ENCODE measurements at regions not wholly inside any gene's neighbourhood (a gene's known extent, or its start where the extent isn't known, plus 50 kb on each side); places are given as distances from the start of the nearest gene placed in this dataset.

DNA sequence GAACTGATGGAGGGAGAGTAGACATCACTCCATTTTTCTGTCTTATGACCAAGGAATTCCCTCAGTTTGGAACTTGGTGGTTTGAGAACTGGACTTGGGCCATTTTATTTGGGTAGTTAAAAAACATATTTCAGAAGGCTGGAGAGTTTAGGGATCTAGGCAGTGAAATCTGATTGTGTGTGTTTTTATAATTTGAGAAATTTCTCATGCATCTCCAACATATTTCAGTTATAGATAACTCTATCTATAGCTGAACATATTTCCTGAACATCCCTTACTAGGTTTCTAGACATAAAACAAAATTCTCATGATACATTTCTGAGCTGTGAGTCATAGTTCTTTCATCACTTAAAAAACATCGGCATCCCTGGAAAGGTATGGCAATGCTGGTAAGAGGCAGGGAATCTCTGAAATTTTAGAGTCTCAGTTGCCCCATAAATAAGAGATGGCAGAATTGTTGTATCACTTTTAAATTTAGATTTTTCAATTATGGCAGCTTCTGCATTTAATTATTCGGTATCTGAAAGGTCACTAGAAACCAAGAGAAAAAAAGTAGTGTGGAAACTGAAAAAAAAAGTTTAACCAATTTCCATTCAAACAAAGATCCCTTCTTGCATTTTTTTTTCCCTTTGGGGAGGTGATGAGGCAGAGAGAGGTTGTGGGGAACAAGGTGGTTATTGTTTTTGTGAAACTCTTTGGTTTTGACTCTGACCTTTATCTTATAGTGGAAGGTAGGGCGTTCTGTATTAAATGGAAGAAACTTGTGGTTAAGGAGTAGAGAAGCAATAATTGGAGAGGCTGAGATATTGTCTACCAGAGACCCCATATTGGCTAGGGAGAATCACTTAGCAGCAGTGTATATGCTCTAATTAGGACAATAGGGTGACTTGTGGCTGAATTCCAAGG lies 102.9 kb downstream of the FASLG start:
- 94% methylated on average over 3 of the region's 3 CpGs for WGBS
- H3K36me3 ChIP-seq (ENCODE audit: control insufficient read depth in 2 of 2, insufficient read depth in 2 of 2, low read length in 1 of 2): no peaks in the 10 kb centered on the region
- H3K27me3 ChIP-seq (ENCODE audit: control insufficient read depth in 2 of 2, insufficient read depth in 1 of 2, low read length in 1 of 2): no peaks in the 10 kb centered on the region
- DNase-seq (ENCODE audit: low read depth in 6 of 9, low spot score in 9 of 9): no peak
- H3K27ac ChIP-seq (ENCODE audit: low read depth in 1 of 2, low read length in 1 of 2): no peak overlapping the region
- H3K4me1 ChIP-seq (ENCODE audit: control insufficient read depth in 2 of 2, insufficient read depth in 2 of 2, low read length in 2 of 2): no peaks in the 10 kb centered on the region
- H3K4me3 ChIP-seq (ENCODE audit: low read length in 2 of 2): no peak overlapping the region
- H3K9me3 ChIP-seq (ENCODE audit: control insufficient read depth in 2 of 2, insufficient read depth in 1 of 2, low read length in 1 of 2): no peaks in the 10 kb centered on the region

GRCh38 chr1:172763057-172763456 lies 104.2 kb downstream of the FASLG start:
- 94% methylated on average over 2 of the region's 2 CpGs for WGBS
- DNase-seq (ENCODE audit: low read depth in 6 of 9, low spot score in 9 of 9): no peak

DNA sequence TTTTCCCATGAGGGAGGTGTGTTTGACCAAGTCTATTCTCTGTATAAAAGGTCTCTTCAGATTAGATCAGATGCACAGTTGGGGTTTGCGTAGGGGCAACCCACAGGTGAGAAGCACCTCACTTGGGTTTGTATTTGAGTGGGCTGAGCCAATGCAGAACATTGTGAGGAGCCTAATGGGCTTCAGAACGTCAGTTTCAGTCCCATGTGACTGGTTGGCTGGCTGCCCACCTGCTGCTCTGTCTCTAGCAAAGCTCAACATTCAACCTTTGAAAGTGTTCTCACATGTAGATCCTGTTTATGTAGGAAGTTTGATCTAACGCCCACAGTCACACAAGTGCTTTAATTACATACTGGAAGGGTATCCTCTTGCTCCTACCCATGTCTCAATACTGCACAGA lies 105.5 kb downstream of the FASLG start:
- H3K4me3 ChIP-seq (ENCODE audit: low read length in 2 of 2): no peak overlapping the region
- H3K27ac ChIP-seq (ENCODE audit: low read depth in 1 of 2, low read length in 1 of 2): no peak overlapping the region
- no peaks in the 10 kb centered on the region for H3K9me3 ChIP-seq (ENCODE audit: control insufficient read depth in 2 of 2, insufficient read depth in 1 of 2, low read length in 1 of 2)
- DNase-seq (ENCODE audit: low read depth in 6 of 9, low spot score in 9 of 9): no peak
- no peaks in the 10 kb centered on the region for H3K36me3 ChIP-seq (ENCODE audit: control insufficient read depth in 2 of 2, insufficient read depth in 2 of 2, low read length in 1 of 2)
- H3K4me1 ChIP-seq (ENCODE audit: control insufficient read depth in 2 of 2, insufficient read depth in 2 of 2, low read length in 2 of 2): no peaks in the 10 kb centered on the region
- 58% methylated on average over 3 of the region's 3 CpGs for WGBS
- H3K27me3 ChIP-seq (ENCODE audit: control insufficient read depth in 2 of 2, insufficient read depth in 1 of 2, low read length in 1 of 2): no peaks in the 10 kb centered on the region

More at GRCh38 chr1:172763057-172763456, 104.2 kb downstream of the FASLG start:
- Histone ChIP-seq H3K27ac (ENCODE audit: low read depth in 1 of 2, low read length in 1 of 2) (no peak overlapping the region), H3K9me3 (ENCODE audit: control insufficient read depth in 2 of 2, insufficient read depth in 1 of 2, low read length in 1 of 2) (no peaks in the 10 kb centered on the region), H3K27me3 (ENCODE audit: control insufficient read depth in 2 of 2, insufficient read depth in 1 of 2, low read length in 1 of 2) (no peaks in the 10 kb centered on the region), H3K4me3 (ENCODE audit: low read length in 2 of 2) (no peak overlapping the region), H3K36me3 (ENCODE audit: control insufficient read depth in 2 of 2, insufficient read depth in 2 of 2, low read length in 1 of 2) (no peaks in the 10 kb centered on the region), H3K4me1 (ENCODE audit: control insufficient read depth in 2 of 2, insufficient read depth in 2 of 2, low read length in 2 of 2) (no peaks in the 10 kb centered on the region)

DNA sequence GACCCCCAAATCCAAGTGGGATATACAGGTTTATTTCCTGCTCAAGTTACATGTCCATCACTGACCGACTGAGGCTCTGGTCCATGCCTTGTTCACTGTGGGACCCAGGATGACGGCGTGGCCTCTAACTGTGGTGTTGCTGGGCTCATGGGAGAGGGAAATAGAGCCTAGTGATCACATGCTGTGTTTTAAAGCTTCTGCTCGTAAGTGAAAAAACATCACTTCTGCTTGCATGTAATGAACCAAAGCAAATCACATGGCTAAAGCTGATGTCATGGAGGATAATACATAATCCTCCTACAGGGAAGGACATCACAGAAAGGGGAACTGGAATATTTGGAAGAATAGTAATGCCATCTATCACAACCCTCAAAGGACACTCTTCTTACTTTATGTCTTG lies 107.6 kb downstream of the FASLG start:
- no peaks in the 10 kb centered on the region for H3K9me3 ChIP-seq (ENCODE audit: control insufficient read depth in 2 of 2, insufficient read depth in 1 of 2, low read length in 1 of 2)
- H3K27ac ChIP-seq (ENCODE audit: low read depth in 1 of 2, low read length in 1 of 2): no peak overlapping the region
- no peak for DNase-seq (ENCODE audit: low read depth in 6 of 9, low spot score in 9 of 9)
- H3K36me3 ChIP-seq (ENCODE audit: control insufficient read depth in 2 of 2, insufficient read depth in 2 of 2, low read length in 1 of 2): no peaks in the 10 kb centered on the region
- no peak overlapping the region for H3K4me3 ChIP-seq (ENCODE audit: low read length in 2 of 2)
- H3K27me3 ChIP-seq (ENCODE audit: control insufficient read depth in 2 of 2, insufficient read depth in 1 of 2, low read length in 1 of 2): no peaks in the 10 kb centered on the region
- WGBS: 95% methylated on average over 4 of the region's 4 CpGs
- no peaks in the 10 kb centered on the region for H3K4me1 ChIP-seq (ENCODE audit: control insufficient read depth in 2 of 2, insufficient read depth in 2 of 2, low read length in 2 of 2)

DNA sequence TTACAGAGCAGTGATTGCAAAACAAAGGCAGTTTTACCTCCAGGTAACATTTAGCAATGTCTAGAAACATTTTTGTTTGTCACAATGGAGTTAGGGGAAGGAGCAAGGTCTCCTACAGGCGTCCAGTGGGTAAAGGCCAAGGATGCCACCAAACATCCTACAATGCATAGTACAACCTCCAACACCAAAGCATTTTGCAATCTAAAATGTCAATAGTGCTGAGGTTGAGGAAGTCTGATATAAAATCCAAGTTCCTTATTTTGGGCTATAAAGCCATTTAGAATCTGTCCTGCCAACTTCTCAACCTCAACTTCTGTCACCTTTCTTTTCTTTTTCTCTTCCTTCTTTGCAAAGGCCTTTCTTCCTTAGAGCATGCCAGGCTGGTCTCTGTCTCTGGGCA lies 111.2 kb downstream of the FASLG start:
- H3K36me3 ChIP-seq (ENCODE audit: control insufficient read depth in 2 of 2, insufficient read depth in 2 of 2, low read length in 1 of 2): no peaks in the 10 kb centered on the region
- H3K4me3 ChIP-seq (ENCODE audit: low read length in 2 of 2): no peak overlapping the region
- H3K4me1 ChIP-seq (ENCODE audit: control insufficient read depth in 2 of 2, insufficient read depth in 2 of 2, low read length in 2 of 2): no peaks in the 10 kb centered on the region
- H3K9me3 ChIP-seq (ENCODE audit: control insufficient read depth in 2 of 2, insufficient read depth in 1 of 2, low read length in 1 of 2): no peaks in the 10 kb centered on the region
- no peaks in the 10 kb centered on the region for H3K27me3 ChIP-seq (ENCODE audit: control insufficient read depth in 2 of 2, insufficient read depth in 1 of 2, low read length in 1 of 2)
- no peak for DNase-seq (ENCODE audit: low read depth in 6 of 9, low spot score in 9 of 9)
- WGBS: 73% methylated on average over 1 of the region's 1 CpG
- no peak overlapping the region for H3K27ac ChIP-seq (ENCODE audit: low read depth in 1 of 2, low read length in 1 of 2)

- Histone ChIP-seq H3K27me3 (ENCODE audit: control insufficient read depth in 2 of 2, insufficient read depth in 1 of 2, low read length in 1 of 2) (no peaks in the 10 kb centered on the region), H3K4me3 (ENCODE audit: low read length in 2 of 2) (no peak overlapping the region), H3K9me3 (ENCODE audit: control insufficient read depth in 2 of 2, insufficient read depth in 1 of 2, low read length in 1 of 2) (no peaks in the 10 kb centered on the region), H3K27ac (ENCODE audit: low read depth in 1 of 2, low read length in 1 of 2) (no peak overlapping the region), H3K36me3 (ENCODE audit: control insufficient read depth in 2 of 2, insufficient read depth in 2 of 2, low read length in 1 of 2) (no peaks in the 10 kb centered on the region), H3K4me1 (ENCODE audit: control insufficient read depth in 2 of 2, insufficient read depth in 2 of 2, low read length in 2 of 2) (no peaks in the 10 kb centered on the region)
- no peak for DNase-seq (ENCODE audit: low read depth in 6 of 9, low spot score in 9 of 9)
- 95% methylated on average over 3 of the region's 3 CpGs for WGBS
These were observed 115.7 kb downstream of the FASLG start for GRCh38 chr1:172774561-172774960.

- H3K27ac ChIP-seq (ENCODE audit: low read depth in 1 of 2, low read length in 1 of 2): no peak overlapping the region
- H3K36me3 ChIP-seq (ENCODE audit: control insufficient read depth in 2 of 2, insufficient read depth in 2 of 2, low read length in 1 of 2): no peaks in the 10 kb centered on the region
- H3K9me3 ChIP-seq (ENCODE audit: control insufficient read depth in 2 of 2, insufficient read depth in 1 of 2, low read length in 1 of 2): no peaks in the 10 kb centered on the region
- 75% methylated on average over 3 of the region's 3 CpGs for WGBS
- no peak for DNase-seq (ENCODE audit: low read depth in 6 of 9, low spot score in 9 of 9)
- H3K27me3 ChIP-seq (ENCODE audit: control insufficient read depth in 2 of 2, insufficient read depth in 1 of 2, low read length in 1 of 2): no peaks in the 10 kb centered on the region
- H3K4me1 ChIP-seq (ENCODE audit: control insufficient read depth in 2 of 2, insufficient read depth in 2 of 2, low read length in 2 of 2): no peaks in the 10 kb centered on the region
- H3K4me3 ChIP-seq (ENCODE audit: low read length in 2 of 2): no peak overlapping the region
These were observed 116.7 kb downstream of the FASLG start for GRCh38 chr1:172775606-172776005.

DNA sequence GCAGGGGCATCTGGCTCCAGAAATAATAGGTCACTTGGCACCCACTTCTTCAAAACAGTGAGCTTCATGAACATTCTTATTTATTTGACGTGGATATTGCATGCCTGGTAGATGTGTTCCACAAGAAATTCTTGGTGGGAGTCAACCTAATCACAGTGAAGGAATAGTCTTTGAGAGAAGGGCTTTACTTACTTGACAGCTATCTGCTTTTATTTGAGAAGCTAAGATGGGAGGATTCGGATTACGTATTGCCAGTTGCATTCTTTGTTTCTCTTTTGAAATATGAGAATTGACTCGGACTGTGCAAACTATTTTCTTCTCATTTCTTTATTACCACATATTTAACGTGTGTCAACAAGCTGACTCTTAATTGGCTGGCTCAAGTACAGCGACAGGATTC lies 117.2 kb downstream of the FASLG start:
- H3K4me3 ChIP-seq (ENCODE audit: low read length in 2 of 2): no peak overlapping the region

GRCh38 chr1:172777767-172778166 lies 118.9 kb downstream of the FASLG start:
- DNase-seq (ENCODE audit: low read depth in 6 of 9, low spot score in 9 of 9): no peak
- H3K9me3 ChIP-seq (ENCODE audit: control insufficient read depth in 2 of 2, insufficient read depth in 1 of 2, low read length in 1 of 2): no peaks in the 10 kb centered on the region
- no peak overlapping the region for H3K27ac ChIP-seq (ENCODE audit: low read depth in 1 of 2, low read length in 1 of 2)
- 96% methylated on average over 3 of the region's 3 CpGs for WGBS
- no peaks in the 10 kb centered on the region for H3K36me3 ChIP-seq (ENCODE audit: control insufficient read depth in 2 of 2, insufficient read depth in 2 of 2, low read length in 1 of 2)
- no peak overlapping the region for H3K4me3 ChIP-seq (ENCODE audit: low read length in 2 of 2)
- H3K4me1 ChIP-seq (ENCODE audit: control insufficient read depth in 2 of 2, insufficient read depth in 2 of 2, low read length in 2 of 2): no peaks in the 10 kb centered on the region
- H3K27me3 ChIP-seq (ENCODE audit: control insufficient read depth in 2 of 2, insufficient read depth in 1 of 2, low read length in 1 of 2): no peaks in the 10 kb centered on the region

More for the DNA sequence above, 117.2 kb downstream of the FASLG start:
- Histone ChIP-seq H3K9me3 (ENCODE audit: control insufficient read depth in 2 of 2, insufficient read depth in 1 of 2, low read length in 1 of 2) (no peaks in the 10 kb centered on the region), H3K27me3 (ENCODE audit: control insufficient read depth in 2 of 2, insufficient read depth in 1 of 2, low read length in 1 of 2) (no peaks in the 10 kb centered on the region), H3K27ac (ENCODE audit: low read depth in 1 of 2, low read length in 1 of 2) (no peak overlapping the region), H3K36me3 (ENCODE audit: control insufficient read depth in 2 of 2, insufficient read depth in 2 of 2, low read length in 1 of 2) (no peaks in the 10 kb centered on the region), H3K4me1 (ENCODE audit: control insufficient read depth in 2 of 2, insufficient read depth in 2 of 2, low read length in 2 of 2) (no peaks in the 10 kb centered on the region)
- WGBS: 94% methylated on average over 6 of the region's 6 CpGs
- no peak for DNase-seq (ENCODE audit: low read depth in 6 of 9, low spot score in 9 of 9)
